ENCODE measurements at regions not wholly inside any gene's neighbourhood (a gene's known extent, or its start where the extent isn't known, plus 50 kb on each side); places are given as distances from the start of the nearest gene placed in this dataset.

DNA sequence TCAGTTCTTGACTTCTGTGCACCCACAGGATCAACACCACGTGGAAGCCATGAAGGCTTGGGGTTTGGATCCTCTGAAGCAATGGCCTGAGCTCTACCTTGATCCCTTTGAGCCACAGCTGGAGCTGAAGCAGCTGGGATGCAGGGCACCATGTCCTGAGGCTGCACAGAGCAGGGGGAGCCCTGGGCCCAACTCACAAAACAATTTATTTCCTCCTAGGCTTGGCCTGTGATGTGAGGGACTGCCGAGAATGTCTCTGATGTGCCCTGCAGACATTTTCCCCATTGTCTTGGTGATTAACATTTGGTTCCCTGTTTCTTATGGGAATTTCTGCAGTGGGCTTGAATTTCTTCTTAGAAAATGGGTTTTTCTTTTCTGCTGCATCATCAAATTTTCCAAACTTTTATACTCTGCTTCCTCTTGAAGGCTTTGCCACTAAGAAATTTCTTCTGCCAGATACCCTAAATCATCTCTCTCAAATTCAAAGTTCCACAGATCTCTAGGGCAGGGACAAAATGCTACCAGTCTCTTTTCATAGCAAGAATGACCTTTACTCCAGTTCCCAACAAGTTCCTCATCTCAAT is 288.2 kb downstream of the CCDC59 start:
- no peak overlapping the region for H3K4me3 ChIP-seq

DNA sequence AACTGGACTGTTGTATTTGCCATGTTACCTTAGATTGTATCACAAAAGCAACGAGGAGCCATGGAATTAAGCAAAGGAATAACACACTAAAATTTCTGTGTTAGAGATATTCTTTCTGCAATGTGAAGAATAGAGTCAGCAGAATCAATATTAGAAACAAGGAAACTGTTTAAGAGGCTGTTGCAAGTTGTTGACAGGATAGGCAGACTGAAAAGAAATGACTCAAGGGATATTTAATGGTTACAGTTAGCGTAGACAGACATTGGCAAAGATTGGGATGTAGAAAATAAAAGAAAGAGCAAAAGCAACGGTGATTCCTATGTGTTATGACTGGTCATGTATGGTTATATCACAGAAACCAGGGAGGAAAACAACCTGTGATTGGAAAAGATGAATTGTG is 299.0 kb upstream of the PPFIA2 start:
- Histone ChIP-seq H3K4me3 (no peak overlapping the region), H3K27ac (no peak overlapping the region), H3K36me3 (no peaks in the 10 kb centered on the region), H3K9me3 (no peaks in the 10 kb centered on the region), H3K4me1 (no peaks in the 10 kb centered on the region), H3K27me3 (no peaks in the 10 kb centered on the region)
- no peak for DNase-seq
- TF ChIP-seq, protein P1, sequence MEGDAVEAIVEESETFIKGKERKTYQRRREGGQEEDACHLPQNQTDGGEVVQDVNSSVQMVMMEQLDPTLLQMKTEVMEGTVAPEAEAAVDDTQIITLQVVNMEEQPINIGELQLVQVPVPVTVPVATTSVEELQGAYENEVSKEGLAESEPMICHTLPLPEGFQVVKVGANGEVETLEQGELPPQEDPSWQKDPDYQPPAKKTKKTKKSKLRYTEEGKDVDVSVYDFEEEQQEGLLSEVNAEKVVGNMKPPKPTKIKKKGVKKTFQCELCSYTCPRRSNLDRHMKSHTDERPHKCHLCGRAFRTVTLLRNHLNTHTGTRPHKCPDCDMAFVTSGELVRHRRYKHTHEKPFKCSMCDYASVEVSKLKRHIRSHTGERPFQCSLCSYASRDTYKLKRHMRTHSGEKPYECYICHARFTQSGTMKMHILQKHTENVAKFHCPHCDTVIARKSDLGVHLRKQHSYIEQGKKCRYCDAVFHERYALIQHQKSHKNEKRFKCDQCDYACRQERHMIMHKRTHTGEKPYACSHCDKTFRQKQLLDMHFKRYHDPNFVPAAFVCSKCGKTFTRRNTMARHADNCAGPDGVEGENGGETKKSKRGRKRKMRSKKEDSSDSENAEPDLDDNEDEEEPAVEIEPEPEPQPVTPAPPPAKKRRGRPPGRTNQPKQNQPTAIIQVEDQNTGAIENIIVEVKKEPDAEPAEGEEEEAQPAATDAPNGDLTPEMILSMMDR (IDR thresholded peaks at IDR 0.05): no peak
- TF ChIP-seq POLR2A (IDR thresholded peaks at IDR 0.05): no peak

More for the DNA sequence above, 288.2 kb downstream of the CCDC59 start:
- H3K27me3 ChIP-seq: no peaks in the 10 kb centered on the region
- H3K27ac ChIP-seq: no peak overlapping the region
- TF ChIP-seq, protein P1 (IDR thresholded peaks at IDR 0.05): no peak
- TF ChIP-seq POLR2A (IDR thresholded peaks at IDR 0.05): no peak
- H3K36me3 ChIP-seq: no peaks in the 10 kb centered on the region
- no peak for DNase-seq
- no peaks in the 10 kb centered on the region for H3K9me3 ChIP-seq
- no peaks in the 10 kb centered on the region for H3K4me1 ChIP-seq

DNA sequence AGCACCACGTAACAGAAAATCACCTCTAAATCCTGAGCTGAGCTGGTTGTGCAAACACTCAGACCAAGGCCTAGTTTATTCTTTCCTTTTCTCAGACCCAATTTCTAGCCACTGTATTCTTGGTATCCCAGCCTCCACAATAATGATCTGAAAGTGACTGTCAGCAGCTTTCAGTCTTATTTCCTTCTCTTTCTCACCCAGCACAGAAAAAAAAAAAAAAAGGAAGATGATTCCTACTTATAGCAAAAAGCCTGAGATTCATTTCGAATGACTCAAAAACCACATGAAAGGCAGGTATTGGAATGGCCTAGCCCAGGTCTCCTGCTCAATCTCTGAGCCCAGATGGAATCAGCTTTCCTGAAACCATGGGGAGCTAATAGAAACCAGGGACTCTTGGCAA is 298.6 kb upstream of the PPFIA2 start:
- DNase-seq: no peak
- Histone ChIP-seq H3K36me3 (no peaks in the 10 kb centered on the region), H3K9me3 (no peaks in the 10 kb centered on the region), H3K4me1 (no peaks in the 10 kb centered on the region), H3K27ac (no peak overlapping the region), H3K4me3 (no peak overlapping the region), H3K27me3 (no peaks in the 10 kb centered on the region)
- no peak for TF ChIP-seq POLR2A (IDR thresholded peaks at IDR 0.05)
- TF ChIP-seq, protein P1 (IDR thresholded peaks at IDR 0.05): no peak

DNA sequence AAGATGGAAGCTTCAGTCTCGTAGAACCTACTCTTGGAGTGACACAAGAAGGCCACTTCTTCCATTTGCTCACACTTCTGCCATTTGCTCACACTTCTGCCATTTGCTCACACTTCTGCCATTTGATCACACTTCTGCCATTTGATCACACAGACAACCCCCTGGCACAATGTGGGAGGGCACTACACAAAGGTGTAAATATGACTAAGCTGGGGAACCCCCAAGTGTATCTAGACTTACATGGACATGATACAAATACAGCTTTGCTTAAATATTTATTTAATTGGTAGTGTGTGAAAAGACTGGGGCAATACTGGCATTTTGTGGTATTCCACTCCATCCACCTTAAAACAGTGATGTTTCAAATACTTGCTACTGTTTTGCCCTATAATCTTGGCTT is 296.2 kb upstream of the PPFIA2 start:
- no peaks in the 10 kb centered on the region for H3K9me3 ChIP-seq
- H3K36me3 ChIP-seq: no peaks in the 10 kb centered on the region
- no peak for TF ChIP-seq POLR2A (IDR thresholded peaks at IDR 0.05)
- TF ChIP-seq, protein P1 (IDR thresholded peaks at IDR 0.05): no peak
- DNase-seq: no peak
- H3K4me3 ChIP-seq: no peak overlapping the region
- H3K4me1 ChIP-seq: no peaks in the 10 kb centered on the region
- H3K27me3 ChIP-seq: no peaks in the 10 kb centered on the region
- H3K27ac ChIP-seq: no peak overlapping the region

DNA sequence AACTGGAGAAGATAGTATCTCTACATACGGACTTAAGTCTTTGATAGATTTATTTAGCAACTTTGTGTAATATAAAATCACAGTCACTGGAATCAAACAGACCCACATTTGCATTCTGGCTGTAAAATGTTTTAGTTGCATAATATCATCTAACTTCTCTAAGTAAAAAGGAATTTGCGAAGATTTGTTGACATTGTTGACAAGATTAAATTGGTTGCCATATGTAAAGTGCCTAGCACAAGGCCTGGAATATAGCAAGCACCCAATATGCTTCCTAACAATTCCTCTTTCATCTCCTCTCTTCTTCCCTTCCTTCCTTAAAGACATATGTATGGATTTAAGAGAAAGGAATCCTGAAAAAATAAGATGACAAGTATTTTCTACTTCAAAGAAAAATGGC is 295.4 kb upstream of the PPFIA2 start:
- Histone ChIP-seq H3K9me3 (no peaks in the 10 kb centered on the region), H3K4me3 (no peak overlapping the region), H3K4me1 (no peaks in the 10 kb centered on the region), H3K27ac (no peak overlapping the region), H3K36me3 (no peaks in the 10 kb centered on the region), H3K27me3 (no peaks in the 10 kb centered on the region)
- DNase-seq: no peak
- TF ChIP-seq POLR2A (IDR thresholded peaks at IDR 0.05): no peak
- TF ChIP-seq, protein P1 (IDR thresholded peaks at IDR 0.05): no peak

DNA sequence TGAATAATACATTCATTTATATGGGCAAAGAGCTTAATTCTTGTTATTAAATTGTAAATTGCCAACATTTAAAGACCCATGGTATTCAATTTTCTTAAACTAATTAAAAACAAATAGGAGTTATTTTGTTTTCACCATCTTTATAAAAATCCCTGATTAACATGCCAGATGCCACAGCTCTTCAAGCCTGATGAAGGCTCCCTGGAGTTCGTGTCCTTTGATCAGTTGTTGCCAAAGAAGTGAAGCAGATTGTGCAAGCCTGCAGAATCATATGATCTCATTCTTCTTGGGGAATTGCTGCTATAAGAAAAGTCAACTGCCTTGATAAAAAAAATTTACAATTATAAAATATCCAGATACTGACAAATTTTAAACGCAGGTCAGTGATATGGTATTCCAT is 288.3 kb upstream of the PPFIA2 start:
- TF ChIP-seq, protein P1 (IDR thresholded peaks at IDR 0.05): no peak
- no peak for TF ChIP-seq POLR2A (IDR thresholded peaks at IDR 0.05)
- no peak overlapping the region for H3K27ac ChIP-seq
- no peaks in the 10 kb centered on the region for H3K9me3 ChIP-seq
- no peaks in the 10 kb centered on the region for H3K36me3 ChIP-seq
- H3K4me3 ChIP-seq: no peak overlapping the region
- H3K27me3 ChIP-seq: no peaks in the 10 kb centered on the region
- no peaks in the 10 kb centered on the region for H3K4me1 ChIP-seq
- DNase-seq: no peak

Data from Peyer's patch (tissue), 4 donors.